Fibroblast of skin of right biceps (primary cell): ENCODE measurements at regions not wholly inside any gene's neighbourhood (a gene's known extent, or its start where the extent isn't known, plus 50 kb on each side); places are given as distances from the start of the nearest gene placed in this dataset.

ENCODE experiments used
- DNase-seq: peaks from one replicate; pipeline ENCODE4 v3.0.0-alpha.2; 2013

GRCh38 chr18:72692086-72692485, 147.9 kb upstream of the CBLN2 start:
- no peak for DNase-seq

- DNase-seq: no peak
Observed at GRCh38 chr18:72687736-72688135, 143.6 kb upstream of the CBLN2 start.

GRCh38 chr18:72675394-72675793, 131.3 kb upstream of the CBLN2 start:
- DNase-seq: peak; percentile 0

DNA sequence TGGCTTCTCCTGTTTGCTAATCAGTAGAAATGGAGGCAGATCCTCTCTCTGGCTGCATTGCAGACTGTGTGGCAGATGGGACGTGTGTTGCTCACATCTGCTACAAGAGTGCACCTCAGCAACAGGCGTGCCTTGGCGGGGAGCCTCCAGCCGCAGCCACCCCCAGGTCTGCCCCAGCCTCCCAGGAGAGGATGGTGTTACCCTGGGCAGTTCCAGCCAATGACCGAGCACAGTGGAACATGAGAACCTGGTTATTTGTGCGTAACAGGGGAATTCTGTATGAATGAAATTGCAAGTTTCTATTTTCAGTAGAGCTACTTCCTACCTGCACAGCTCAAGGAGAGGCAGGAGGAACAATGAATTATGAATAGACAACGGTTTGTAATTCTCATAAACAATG, 130.6 kb upstream of the CBLN2 start:
- DNase-seq: no peak

- no peak for DNase-seq
Observed at GRCh38 chr18:72673242-72673641, 129.1 kb upstream of the CBLN2 start.

GRCh38 chr18:72672364-72673184, 128.4 kb upstream of the CBLN2 start:
- DNase-seq: peak; percentile 13

DNA sequence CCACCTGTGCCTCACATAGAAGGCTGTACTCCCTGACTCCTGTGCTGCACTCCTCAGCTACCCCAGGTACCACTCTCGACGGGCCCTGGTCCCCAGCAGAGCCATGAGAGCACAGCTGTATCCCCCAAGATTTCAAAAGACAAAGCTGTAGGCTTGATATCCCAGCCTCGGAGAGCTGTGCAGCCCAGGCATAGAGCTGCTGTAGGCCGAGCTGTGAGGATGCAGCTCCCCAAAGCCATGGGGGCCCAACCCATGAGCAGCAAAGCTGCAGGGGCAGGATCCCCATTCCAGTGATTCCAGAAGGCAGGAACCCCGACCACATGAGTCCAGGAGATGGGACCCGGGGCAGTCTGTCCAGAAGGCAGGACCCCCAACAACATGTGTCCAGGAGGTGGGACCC, 123.8 kb upstream of the CBLN2 start:
- no peak for DNase-seq

GRCh38 chr18:72652990-72653593, 109.0 kb upstream of the CBLN2 start:
- DNase-seq: peak; percentile 8

- DNase-seq: no peak
Observed at GRCh38 chr18:72651033-72651432, 106.9 kb upstream of the CBLN2 start.

- DNase-seq: no peak
Observed at GRCh38 chr18:72648481-72648960, 104.4 kb upstream of the CBLN2 start.

GRCh38 chr18:72648079-72648478, 103.9 kb upstream of the CBLN2 start:
- no peak for DNase-seq

DNA sequence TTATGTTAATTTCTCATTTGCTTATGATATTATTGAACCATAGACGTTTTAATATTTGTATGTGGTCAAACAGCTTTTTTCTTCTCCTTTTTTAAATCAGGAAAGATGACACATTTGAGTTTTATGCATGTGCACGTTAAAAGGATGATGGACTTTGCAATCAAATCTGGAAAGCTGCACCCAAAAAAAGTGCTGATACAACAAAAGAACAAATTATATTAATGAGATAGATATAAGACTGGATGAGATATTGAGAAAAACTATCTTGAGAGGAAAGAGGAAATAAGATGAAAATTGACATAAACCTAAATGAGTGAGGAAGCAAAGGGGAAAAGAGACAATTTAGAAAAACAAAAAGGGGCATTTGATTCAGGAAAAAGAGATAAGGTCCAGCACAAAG, 96.4 kb upstream of the CBLN2 start:
- no peak for DNase-seq

GRCh38 chr18:72638376-72638775, 94.2 kb upstream of the CBLN2 start:
- DNase-seq: no peak

DNA sequence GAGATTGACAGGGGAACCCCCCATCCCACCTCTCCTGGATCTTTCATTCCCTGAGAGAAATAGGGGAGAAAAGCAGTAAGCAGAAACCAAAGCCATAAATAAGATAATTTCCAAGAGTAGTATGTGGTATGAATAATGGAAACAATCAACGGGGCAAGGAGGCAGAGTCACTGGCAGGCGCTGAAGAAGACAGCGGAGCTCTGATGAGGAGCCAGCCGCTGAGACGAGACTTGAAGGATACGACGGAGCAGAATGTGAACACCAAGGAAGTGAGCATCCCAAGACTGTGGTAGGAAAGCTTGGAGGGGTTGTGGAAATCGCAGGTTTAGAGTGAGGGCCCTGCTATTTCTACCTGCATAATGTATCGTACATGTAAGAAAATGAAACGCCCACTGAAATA, 93.6 kb upstream of the CBLN2 start:
- no peak for DNase-seq

- DNase-seq: no peak
Observed at GRCh38 chr18:72637299-72637698, 93.2 kb upstream of the CBLN2 start.

- DNase-seq: no peak
Observed at GRCh38 chr18:72636611-72637010, 92.5 kb upstream of the CBLN2 start.

GRCh38 chr18:72634500-72634899, 90.4 kb upstream of the CBLN2 start:
- DNase-seq: no peak

GRCh38 chr18:72630991-72631390, 86.8 kb upstream of the CBLN2 start:
- no peak for DNase-seq

GRCh38 chr18:72623444-72623843, 79.3 kb upstream of the CBLN2 start:
- no peak for DNase-seq

DNA sequence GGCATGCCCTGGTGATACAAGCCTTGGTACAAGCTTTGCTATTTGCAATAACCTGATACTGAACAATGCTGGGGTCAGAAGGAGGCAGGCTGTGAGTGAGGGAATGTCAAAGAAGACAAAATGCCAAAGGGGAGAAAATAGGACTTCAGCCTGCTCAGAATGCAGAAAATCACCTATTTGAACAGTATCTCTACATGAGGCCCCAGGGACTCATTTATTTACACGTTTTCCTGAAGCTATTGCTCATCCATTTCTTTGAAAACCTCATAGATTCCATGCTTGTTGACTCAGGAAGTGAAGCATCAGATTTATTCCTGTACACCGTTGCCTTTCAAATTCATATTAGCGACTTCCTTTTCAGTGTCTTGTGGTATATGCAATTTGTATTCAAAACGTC, 69.4 kb upstream of the CBLN2 start:
- no peak for DNase-seq

DNA sequence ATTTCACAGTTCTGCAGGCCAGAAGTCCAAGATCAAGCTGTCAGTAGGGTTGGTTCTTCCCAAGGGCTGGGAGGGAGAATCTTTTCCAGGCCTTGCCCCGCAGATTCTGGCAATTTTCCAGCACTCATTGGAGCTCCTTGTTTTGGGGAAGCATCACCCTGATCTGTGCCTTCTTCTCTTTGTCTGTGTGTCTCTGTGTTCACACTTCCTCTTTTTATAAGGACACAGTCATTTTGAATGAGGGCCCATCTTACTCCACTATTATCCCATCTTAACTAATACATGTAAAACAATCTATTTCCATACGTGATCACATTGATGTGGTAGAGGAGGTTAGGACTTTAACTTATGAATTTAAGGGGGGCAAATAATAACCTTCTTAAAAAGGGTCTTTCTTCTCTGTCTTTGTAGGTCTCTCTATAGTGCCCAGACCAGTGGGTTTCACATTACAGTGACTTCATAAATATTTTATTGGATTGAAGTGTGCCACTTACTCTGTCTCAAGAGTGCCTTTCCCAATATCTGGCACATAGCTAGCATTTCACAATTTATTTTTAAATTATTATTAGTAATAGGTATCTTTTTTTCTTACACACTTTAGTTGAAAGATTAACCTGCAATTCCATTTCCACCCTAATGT, 68.9 kb upstream of the CBLN2 start:
- DNase-seq: no peak

DNA sequence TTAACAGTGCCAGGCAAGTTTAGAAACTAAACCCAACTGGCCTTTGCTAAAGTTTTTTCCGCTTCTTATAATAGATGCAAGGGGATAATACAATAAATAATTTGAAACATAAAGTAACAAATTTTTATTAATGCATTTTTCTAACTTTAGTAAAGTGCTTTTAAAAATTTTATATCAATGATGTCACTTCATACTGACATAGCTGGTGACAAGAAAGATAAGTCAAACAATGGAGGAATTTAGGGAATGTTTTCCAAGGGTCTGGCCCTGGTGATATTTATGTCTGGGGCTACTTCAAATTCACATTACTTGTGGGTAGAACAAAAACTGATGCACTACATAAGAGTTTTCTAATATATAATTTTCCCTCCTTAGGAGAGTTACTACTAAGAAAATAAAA, 61.2 kb upstream of the CBLN2 start:
- no peak for DNase-seq

GRCh38 chr18:72601944-72602343, 57.8 kb upstream of the CBLN2 start:
- DNase-seq: no peak

DNA sequence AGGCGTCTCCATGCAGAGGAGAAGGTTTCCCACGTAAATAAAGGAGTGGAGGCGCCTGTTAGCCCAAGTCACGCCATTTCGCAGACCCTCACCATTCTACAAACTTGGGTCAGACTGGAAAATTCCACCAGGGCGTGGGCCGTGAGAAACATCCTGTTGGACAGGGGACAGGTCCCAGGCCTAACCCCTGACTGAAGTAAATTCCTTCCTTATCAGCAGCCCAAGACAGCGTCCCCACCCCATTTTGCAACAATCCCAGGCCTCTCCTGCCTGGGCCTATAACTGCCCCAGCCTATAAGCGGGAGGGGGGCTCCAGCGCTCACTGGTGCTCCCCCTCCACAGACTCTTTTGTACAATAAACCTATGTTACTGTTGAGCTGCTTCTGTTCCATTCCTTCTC, 57.3 kb upstream of the CBLN2 start:
- no peak for DNase-seq
